Naive thymus-derived CD4-positive, alpha-beta T cell (primary cell): ENCODE measurements at regions not wholly inside any gene's neighbourhood (a gene's known extent, or its start where the extent isn't known, plus 50 kb on each side); places are given as distances from the start of the nearest gene placed in this dataset.
"Not testable (repeated sequence)": the region's sequence is repeated elsewhere in the genome, so short reads cannot be mapped to it uniquely, and the experiment has no call there.

Source experiments
- ATAC-seq: fragments of 150-1000 bp; cut with Tn5 transposase; 2 replicates; pipeline ENCODE4 v1.10.0; 2021; ENCODE audit warnings: mild to moderate bottlenecking, moderate library complexity
- CTCF ChIA-PET: fragments of 350-600 bp; sonication (Branson Sonifier 250); formaldehyde crosslinking; loops from one replicate; lab custom pipeline; 2021; ENCODE audit warnings: antibody characterized with exemption; lab: Charles Lee
- POLR2A ChIA-PET: fragments of 350-600 bp; sonication (Branson Sonifier 250); formaldehyde crosslinking; loops from one replicate; lab custom pipeline; 2021; ENCODE audit warnings: antibody characterized with exemption, inconsistent platforms; lab: Charles Lee
- DNase-seq, 9 donors: peaks; one replicate each; pipeline versions ENCODE4 v3.0.0 to v3.0.0-alpha.2; 2020 to 2022; ENCODE audit warnings: mixed read lengths in 1 of 9
- H3K27ac ChIP-seq: one replicate; pipeline ENCODE4 v1.7.0; 2013; ENCODE audit warnings: mild to moderate bottlenecking, low read depth, low read length, moderate library complexity
- H3K27me3 ChIP-seq, 2 donors: one replicate each; pipeline ENCODE4 v1.7.0; 2013; ENCODE audit warnings: low read length in 2 of 2, mild to moderate bottlenecking in 2 of 2, moderate library complexity in 2 of 2; ENCODE audit not compliant: control insufficient read depth in 2 of 2, insufficient read depth in 2 of 2
- H3K36me3 ChIP-seq, 3 experiments: 1 replicate in 2 of 3; 2 replicates in 1 of 3; pipeline ENCODE4 v1.7.0; 2013; ENCODE audit warnings: low read length in 3 of 3, mild to moderate bottlenecking in 3 of 3, moderate library complexity in 1 of 3; ENCODE audit not compliant: insufficient read depth in 3 of 3, control insufficient read depth in 2 of 3
- H3K4me1 ChIP-seq, 2 donors: one replicate each; pipeline ENCODE4 v1.7.0; 2013; ENCODE audit warnings: low read length in 2 of 2, mild to moderate bottlenecking in 2 of 2, moderate library complexity in 1 of 2; ENCODE audit not compliant: control insufficient read depth in 2 of 2, insufficient read depth in 2 of 2
- H3K4me3 ChIP-seq: 2 replicates; pipeline ENCODE4 v1.7.0; 2013; ENCODE audit warnings: mild to moderate bottlenecking, low read length
- H3K9me3 ChIP-seq, 3 experiments: 1 replicate in 2 of 3; 2 replicates in 1 of 3; pipeline ENCODE4 v1.7.0; 2013; ENCODE audit warnings: low read length in 3 of 3; ENCODE audit not compliant: control insufficient read depth in 2 of 3
- H3K27ac Mint-ChIP-seq, 9 donors: one replicate each; pipeline ENCODE4 v1.8.0; 2020 to 2022; ENCODE audit warnings: mixed read lengths in 9 of 9, mild to moderate bottlenecking in 8 of 9, moderate library complexity in 5 of 9, inconsistent platforms in 2 of 9
- H3K27me3 Mint-ChIP-seq, 5 donors: one replicate each; pipeline ENCODE4 v1.8.0; 2021 to 2022; ENCODE audit warnings: mixed read lengths in 5 of 5, mild to moderate bottlenecking in 1 of 5
- H3K36me3 Mint-ChIP-seq, 5 donors: one replicate each; pipeline ENCODE4 v1.8.0; 2020 to 2022; ENCODE audit warnings: mixed read lengths in 5 of 5, mild to moderate bottlenecking in 3 of 5, inconsistent platforms in 1 of 5
- H3K4me1 Mint-ChIP-seq, 7 donors: one replicate each; pipeline ENCODE4 v1.8.0; 2020 to 2022; ENCODE audit warnings: mixed read lengths in 7 of 7, mild to moderate bottlenecking in 3 of 7, inconsistent platforms in 1 of 7
- H3K4me3 Mint-ChIP-seq, 10 donors: one replicate each; pipeline ENCODE4 v1.8.0; 2020 to 2022; ENCODE audit warnings: mild to moderate bottlenecking in 10 of 10, mixed read lengths in 10 of 10, moderate library complexity in 6 of 10, inconsistent platforms in 2 of 10
- H3K9me3 Mint-ChIP-seq, 11 donors: one replicate each; pipeline ENCODE4 v1.8.0; 2020 to 2022; ENCODE audit warnings: mixed read lengths in 11 of 11, mild to moderate bottlenecking in 4 of 11, inconsistent platforms in 1 of 11, moderate library complexity in 1 of 11
- intact Hi-C, 2 donors: fragments of 100-400 bp; cut with micrococcal nuclease; formaldehyde crosslinking; loops; one replicate each; pipeline ENCODE4 v1.15.1; 2023

GRCh38 chr6:150510576-150510975 is 89.1 kb upstream of the PLEKHG1 start:
- Histone ChIP-seq H3K9me3 (no peaks in the 10 kb centered on the region), H3K27ac (no peak overlapping the region), H3K4me1 (no peaks in the 10 kb centered on the region), H3K36me3 (no peaks in the 10 kb centered on the region), H3K27me3 (no peaks in the 10 kb centered on the region), H3K4me3 (no peak overlapping the region)
- peaks cover 0 to 11% (median 8%) of the 10 kb centered on the region in 5 donors for H3K27me3 Mint-ChIP-seq
- peaks cover 0 to 4% (median 0%) of the 10 kb centered on the region in 11 donors for H3K9me3 Mint-ChIP-seq
- H3K4me1 Mint-ChIP-seq = no peaks in the 10 kb centered on the region
- no peaks in the 10 kb centered on the region for H3K36me3 Mint-ChIP-seq
- no peak overlapping the region for H3K27ac Mint-ChIP-seq
- CTCF ChIA-PET = no interaction called here
- POLR2A ChIA-PET = no interaction called here
- no peak for DNase-seq
- no peak overlapping the region for H3K4me3 Mint-ChIP-seq
- intact Hi-C loops = no loop called here
- no peak for ATAC-seq

GRCh38 chr6:150511313-150511712 is 88.4 kb upstream of the PLEKHG1 start:
- H3K9me3 Mint-ChIP-seq = peaks cover 0 to 4% (median 0%) of the 10 kb centered on the region in 11 donors
- no peaks in the 10 kb centered on the region for H3K36me3 Mint-ChIP-seq
- Histone ChIP-seq H3K36me3 (no peaks in the 10 kb centered on the region), H3K9me3 (no peaks in the 10 kb centered on the region), H3K27me3 (no peaks in the 10 kb centered on the region), H3K27ac (no peak overlapping the region), H3K4me1 (no peaks in the 10 kb centered on the region), H3K4me3 (no peak overlapping the region)
- CTCF ChIA-PET = no interaction called here
- POLR2A ChIA-PET = no interaction called here
- ATAC-seq (no peak), DNase-seq (no peak)
- no peak overlapping the region for H3K4me3 Mint-ChIP-seq
- intact Hi-C loops = no loop called here
- peaks cover 0 to 11% (median 8%) of the 10 kb centered on the region in 5 donors for H3K27me3 Mint-ChIP-seq
- no peak overlapping the region for H3K27ac Mint-ChIP-seq
- H3K4me1 Mint-ChIP-seq = no peaks in the 10 kb centered on the region

- H3K4me1 Mint-ChIP-seq = no peaks in the 10 kb centered on the region
- H3K9me3 Mint-ChIP-seq = peaks cover 0 to 4% (median 0%) of the 10 kb centered on the region in 11 donors
- Histone ChIP-seq H3K36me3 (no peaks in the 10 kb centered on the region), H3K27me3 (no peaks in the 10 kb centered on the region), H3K4me3 (no peak overlapping the region), H3K27ac (no peak overlapping the region), H3K9me3 (no peaks in the 10 kb centered on the region), H3K4me1 (no peaks in the 10 kb centered on the region)
- CTCF ChIA-PET = no interaction called here
- no peak for ATAC-seq
- DNase-seq = no peak
- POLR2A ChIA-PET = no interaction called here
- H3K27ac Mint-ChIP-seq = no peak overlapping the region
- peaks cover 0 to 11% (median 4%) of the 10 kb centered on the region in 5 donors for H3K27me3 Mint-ChIP-seq
- intact Hi-C loops = no loop called here
- H3K36me3 Mint-ChIP-seq = no peaks in the 10 kb centered on the region
- H3K4me3 Mint-ChIP-seq = no peak overlapping the region
Measured at GRCh38 chr6:150514806-150515380, 84.8 kb upstream of the PLEKHG1 start.

- Mint-ChIP-seq H3K4me3 (no peak overlapping the region), H3K36me3 (no peaks in the 10 kb centered on the region), H3K27ac (no peak overlapping the region), H3K27me3 (peaks cover 0 to 11% (median 5%) of the 10 kb centered on the region in 5 donors), H3K9me3 (peaks cover 0 to 4% (median 0%) of the 10 kb centered on the region in 11 donors), H3K4me1 (no peaks in the 10 kb centered on the region)
- Histone ChIP-seq H3K9me3 (no peaks in the 10 kb centered on the region), H3K4me3 (no peak overlapping the region), H3K27ac (no peak overlapping the region), H3K36me3 (no peaks in the 10 kb centered on the region), H3K27me3 (no peaks in the 10 kb centered on the region), H3K4me1 (no peaks in the 10 kb centered on the region)
- CTCF ChIA-PET = no interaction called here
- no peak for DNase-seq
- POLR2A ChIA-PET = no interaction called here
- intact Hi-C loops = no loop called here
- ATAC-seq = no peak
Measured at GRCh38 chr6:150516199-150516598, 83.5 kb upstream of the PLEKHG1 start.

- ATAC-seq (no peak), DNase-seq (no peak)
- peaks cover 0 to 2% (median 0%) of the 10 kb centered on the region in 11 donors for H3K9me3 Mint-ChIP-seq
- CTCF ChIA-PET = no interaction called here
- peaks cover 0 to 7% (median 5%) of the 10 kb centered on the region in 5 donors for H3K27me3 Mint-ChIP-seq
- H3K4me1 Mint-ChIP-seq = no peaks in the 10 kb centered on the region
- H3K36me3 Mint-ChIP-seq = no peaks in the 10 kb centered on the region
- Histone ChIP-seq H3K27me3 (no peaks in the 10 kb centered on the region), H3K36me3 (no peaks in the 10 kb centered on the region), H3K27ac (no peak overlapping the region), H3K4me3 (no peak overlapping the region), H3K9me3 (no peaks in the 10 kb centered on the region), H3K4me1 (no peaks in the 10 kb centered on the region)
- no peak overlapping the region for H3K4me3 Mint-ChIP-seq
- POLR2A ChIA-PET = no interaction called here
- no peak overlapping the region for H3K27ac Mint-ChIP-seq
- intact Hi-C loops = no loop called here
Measured at GRCh38 chr6:150517175-150517574, 82.5 kb upstream of the PLEKHG1 start.

GRCh38 chr6:150521482-150521881 is 78.2 kb upstream of the PLEKHG1 start:
- Mint-ChIP-seq H3K4me1 (no peaks in the 10 kb centered on the region), H3K9me3 (peaks cover 0 to 2% (median 0%) of the 10 kb centered on the region in 11 donors), H3K4me3 (no peak overlapping the region), H3K27me3 (peaks cover 0 to 13% (median 5%) of the 10 kb centered on the region in 5 donors), H3K27ac (no peak overlapping the region), H3K36me3 (no peaks in the 10 kb centered on the region)
- POLR2A ChIA-PET = no interaction called here
- no peak overlapping the region for H3K4me3 ChIP-seq
- CTCF ChIA-PET = no interaction called here
- no peaks in the 10 kb centered on the region for H3K27me3 ChIP-seq
- no peaks in the 10 kb centered on the region for H3K36me3 ChIP-seq
- H3K27ac ChIP-seq = no peak overlapping the region
- intact Hi-C loops = no loop called here
- DNase-seq (no peak), ATAC-seq (no peak)
- H3K9me3 ChIP-seq = no peaks in the 10 kb centered on the region
- no peaks in the 10 kb centered on the region for H3K4me1 ChIP-seq

GRCh38 chr6:150523216-150523615 is 76.5 kb upstream of the PLEKHG1 start:
- H3K27me3 ChIP-seq, H3K9me3 Mint-ChIP-seq, H3K36me3 ChIP-seq, H3K4me1 ChIP-seq, CTCF ChIA-PET, H3K4me3 Mint-ChIP-seq, intact Hi-C loops, H3K27ac ChIP-seq, H3K36me3 Mint-ChIP-seq, DNase-seq, H3K27ac Mint-ChIP-seq, H3K4me1 Mint-ChIP-seq, POLR2A ChIA-PET, H3K4me3 ChIP-seq, ATAC-seq, H3K9me3 ChIP-seq: not testable (repeated sequence)
- peaks cover 0 to 17% (median 5%) of the 10 kb centered on the region in 5 donors for H3K27me3 Mint-ChIP-seq
